Tibial nerve (tissue), 4 donors: ENCODE measurements at regions not wholly inside any gene's neighbourhood (a gene's known extent, or its start where the extent isn't known, plus 50 kb on each side); places are given as distances from the start of the nearest gene placed in this dataset.

ENCODE experiments used
- DNase-seq, 2 donors: peaks; one replicate each; pipeline ENCODE4 v3.0.0-alpha.2; 2019; ENCODE audit warnings: low spot score in 2 of 2
- H3K27ac ChIP-seq, 4 donors: fragments of 200-600 bp; sonication (generic) in 3 of 4; one replicate each; pipeline ENCODE4 v1.5.1; 2017 to 2019; ENCODE audit warnings: mild to moderate bottlenecking in 1 of 4
- H3K27me3 ChIP-seq, 2 donors: fragments of 200-600 bp; sonication (generic) in 1 of 2; one replicate each; pipeline versions ENCODE4 v1.5.1 to v1.6.0; 2017 to 2019
- H3K36me3 ChIP-seq, 3 donors: fragments of 200-600 bp; sonication (generic); one replicate each; pipeline ENCODE4 v1.5.1; 2018 to 2019
- H3K4me1 ChIP-seq, 4 donors: fragments of 200-600 bp; sonication (generic) in 3 of 4; one replicate each; pipeline ENCODE4 v1.5.1; 2017 to 2019
- H3K4me3 ChIP-seq, 4 donors: fragments of 200-600 bp; sonication (generic) in 3 of 4; one replicate each; pipeline ENCODE4 v1.5.1; 2017 to 2019; ENCODE audit warnings: mild to moderate bottlenecking in 1 of 4, moderate library complexity in 1 of 4
- H3K9me3 ChIP-seq, 4 donors: fragments of 200-600 bp; sonication (generic) in 3 of 4; one replicate each; pipeline ENCODE4 v1.5.1; 2017 to 2019
- CTCF ChIP-seq, 5 experiments: fragments of 200-600 bp in 3 of 5; fragments of 450-650 bp in 2 of 5; sonication (generic) in 3 of 5; IDR thresholded peaks; one replicate each; pipeline ENCODE4 v1.5.1; 2016 to 2019; ENCODE audit warnings: antibody characterized with exemption in 5 of 5, mild to moderate bottlenecking in 3 of 5, moderate library complexity in 2 of 5
- EP300 ChIP-seq, 2 donors: sonication (generic); formaldehyde crosslinking; IDR thresholded peaks; one replicate each; pipeline ENCODE4 v1.6.1; 2017; ENCODE audit warnings: antibody characterized with exemption in 2 of 2, mild to moderate bottlenecking in 1 of 2
- POLR2A ChIP-seq, 2 donors: fragments of 450-650 bp; IDR thresholded peaks; one replicate each; pipeline ENCODE4 v1.6.1; 2017; ENCODE audit warnings: antibody characterized with exemption in 2 of 2, mild to moderate bottlenecking in 2 of 2, moderate library complexity in 2 of 2
- WGBS, 2 donors: methylation state at CpG; one replicate each; pipeline ENCODE4 v1.1.5; 2018; 5-methylcytosine and 5-hydroxymethylcytosine counted together

DNA sequence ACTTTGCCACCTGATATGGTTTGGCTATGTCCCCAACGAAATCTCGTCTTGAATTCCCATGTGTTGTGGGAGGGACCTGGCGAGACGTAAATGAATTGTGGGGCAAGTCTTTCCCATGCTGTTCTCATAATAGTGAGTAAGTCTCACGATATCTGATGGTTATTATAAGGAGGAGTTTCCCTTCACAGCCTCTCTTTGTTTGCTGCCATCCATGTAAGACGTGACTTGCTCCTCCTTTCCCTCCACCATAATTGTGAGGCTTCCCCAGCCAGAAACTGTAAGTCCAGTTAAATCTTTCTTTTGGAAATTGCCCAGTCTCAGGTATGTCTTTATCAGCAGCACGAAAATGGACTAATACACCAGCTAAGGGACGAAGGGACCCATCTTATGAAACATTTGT, 1303.3 kb downstream of the SUCLG1 start:
- Histone ChIP-seq H3K36me3 (no peaks in the 10 kb centered on the region), H3K9me3 (no peaks in the 10 kb centered on the region), H3K4me1 (no peaks in the 10 kb centered on the region), H3K27me3 (no peaks in the 10 kb centered on the region), H3K27ac (no peak overlapping the region), H3K4me3 (no peak overlapping the region)
- 89 to 94% methylated on average over 8 of the region's 8 CpGs for WGBS, 2 donors
- no peak for DNase-seq
- TF ChIP-seq CTCF (IDR thresholded peaks at IDR 0.05) (no peak), EP300 (IDR thresholded peaks at IDR 0.05) (no peak), POLR2A (IDR thresholded peaks at IDR 0.05) (no peak)

DNA sequence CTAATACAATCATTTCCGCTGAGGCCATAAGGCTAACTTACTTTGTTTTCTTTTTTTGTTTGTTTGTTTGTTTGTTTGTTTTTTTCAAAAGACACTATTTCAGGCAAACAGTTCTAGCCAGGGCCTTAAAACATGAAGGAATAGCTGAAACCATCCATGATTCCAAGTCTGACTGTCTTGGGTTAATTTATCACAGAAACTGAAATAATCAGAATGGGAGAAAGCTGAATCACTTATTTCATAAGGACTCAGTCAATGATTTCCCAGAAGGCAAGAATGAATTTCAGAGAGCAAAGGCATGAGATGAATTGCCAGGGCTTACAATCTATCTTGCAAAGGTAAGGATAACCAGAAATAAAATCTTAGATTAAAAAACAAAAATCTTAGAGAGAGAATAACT, 1315.1 kb downstream of the SUCLG1 start:
- H3K4me3 ChIP-seq, result no peak overlapping the region
- no peaks in the 10 kb centered on the region for H3K9me3 ChIP-seq
- WGBS, 2 donors, result 66 to 83% methylated on average over 1 of the region's 1 CpG
- H3K27me3 ChIP-seq, result no peaks in the 10 kb centered on the region
- TF ChIP-seq CTCF (IDR thresholded peaks at IDR 0.05) (no peak), POLR2A (IDR thresholded peaks at IDR 0.05) (no peak), EP300 (IDR thresholded peaks at IDR 0.05) (no peak)
- H3K36me3 ChIP-seq, result no peaks in the 10 kb centered on the region
- H3K4me1 ChIP-seq, result no peaks in the 10 kb centered on the region
- no peak for DNase-seq
- no peak overlapping the region for H3K27ac ChIP-seq

DNA sequence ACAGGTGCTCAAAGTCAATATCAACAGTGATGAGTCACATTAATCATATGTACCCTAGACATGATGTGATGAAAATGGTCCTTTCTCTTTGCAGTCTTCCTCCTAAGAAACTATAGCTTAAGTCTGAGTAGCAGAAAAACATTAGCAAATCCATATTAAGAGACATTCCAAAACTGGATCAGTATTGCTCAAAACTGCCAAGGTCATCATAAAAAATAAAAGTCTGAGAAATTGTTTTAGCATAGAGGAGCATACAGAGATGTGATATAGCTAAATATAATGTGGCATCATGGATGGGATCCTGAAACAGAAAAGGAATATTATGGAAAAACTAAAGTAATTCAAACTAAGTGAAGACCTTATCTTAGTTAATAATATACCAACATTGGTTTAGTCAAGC, 1316.1 kb downstream of the SUCLG1 start:
- Histone ChIP-seq H3K4me1 (no peaks in the 10 kb centered on the region), H3K27ac (no peak overlapping the region), H3K9me3 (no peaks in the 10 kb centered on the region), H3K4me3 (no peak overlapping the region), H3K36me3 (no peaks in the 10 kb centered on the region), H3K27me3 (no peaks in the 10 kb centered on the region)
- TF ChIP-seq CTCF (IDR thresholded peaks at IDR 0.05) (no peak), EP300 (IDR thresholded peaks at IDR 0.05) (no peak), POLR2A (IDR thresholded peaks at IDR 0.05) (no peak)
- DNase-seq, result no peak

DNA sequence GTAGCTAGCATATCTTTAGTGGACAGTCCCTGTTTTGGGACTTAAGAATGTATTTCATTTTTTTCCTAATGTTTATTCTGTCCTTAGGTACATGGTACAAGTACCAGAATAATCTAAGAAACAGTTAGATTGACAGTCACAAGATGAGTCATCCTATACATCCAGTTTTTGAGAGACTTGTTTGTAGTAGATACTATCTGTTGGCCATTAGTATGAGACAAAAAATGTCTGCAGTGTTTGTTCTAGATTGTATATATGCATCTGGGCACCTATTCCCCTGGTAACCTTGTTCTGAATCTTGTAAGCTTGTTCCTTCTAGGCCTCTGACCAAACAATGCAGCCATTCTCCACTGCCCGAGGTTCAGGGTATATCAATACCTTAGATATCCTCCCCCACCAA, 1343.5 kb downstream of the SUCLG1 start:
- DNase-seq, result no peak
- no peak overlapping the region for H3K4me3 ChIP-seq
- TF ChIP-seq CTCF (IDR thresholded peaks at IDR 0.05), result no peak
- no peak for TF ChIP-seq EP300 (IDR thresholded peaks at IDR 0.05)
- TF ChIP-seq POLR2A (IDR thresholded peaks at IDR 0.05), result no peak
- 77 to 79% methylated on average over 1 of the region's 1 CpG for WGBS, 2 donors
- no peaks in the 10 kb centered on the region for H3K4me1 ChIP-seq
- no peaks in the 10 kb centered on the region for H3K9me3 ChIP-seq
- H3K27me3 ChIP-seq, result no peaks in the 10 kb centered on the region
- no peak overlapping the region for H3K27ac ChIP-seq
- no peaks in the 10 kb centered on the region for H3K36me3 ChIP-seq

GRCh38 chr2:83115155-83115554, 1343.9 kb downstream of the SUCLG1 start:
- 24 to 86% methylated on average over 1 of the region's 1 CpG for WGBS, 2 donors
- Histone ChIP-seq H3K4me3 (no peak overlapping the region), H3K4me1 (no peaks in the 10 kb centered on the region), H3K9me3 (no peaks in the 10 kb centered on the region), H3K27me3 (no peaks in the 10 kb centered on the region), H3K27ac (no peak overlapping the region), H3K36me3 (no peaks in the 10 kb centered on the region)
- TF ChIP-seq EP300 (IDR thresholded peaks at IDR 0.05) (no peak), CTCF (IDR thresholded peaks at IDR 0.05) (no peak), POLR2A (IDR thresholded peaks at IDR 0.05) (no peak)
- DNase-seq, result no peak
